Neural progenitor cell (in vitro differentiated cells): ENCODE measurements at regions not wholly inside any gene's neighbourhood (a gene's known extent, or its start where the extent isn't known, plus 50 kb on each side); places are given as distances from the start of the nearest gene placed in this dataset.

Source experiments
- DNase-seq: peaks from one replicate; pipeline ENCODE4 v3.0.0-alpha.2; 2016; ENCODE audit warnings: low spot score
- H2AFZ ChIP-seq: fragments of 200-600 bp; sonication (generic); replicated peaks from 2 replicates; pipeline ENCODE4 v1.6.1; 2016; ENCODE audit warnings: antibody characterized with exemption
- H3F3A ChIP-seq: fragments of 200-600 bp; sonication (generic); 2 replicates; pipeline ENCODE4 v1.6.1; 2016; ENCODE audit warnings: antibody characterized with exemption, low read depth
- H3K27ac ChIP-seq: fragments of 200-600 bp; sonication (generic); 2 replicates; pipeline ENCODE4 v1.5.1; 2016; ENCODE audit warnings: mild to moderate bottlenecking
- H3K27me3 ChIP-seq: fragments of 200-600 bp; sonication (generic); 2 replicates; pipeline ENCODE4 v1.6.1; 2016; ENCODE audit warnings: mild to moderate bottlenecking, moderate library complexity
- H3K36me3 ChIP-seq: fragments of 200-600 bp; sonication (generic); 2 replicates; pipeline ENCODE4 v1.5.1; 2016
- H3K4me1 ChIP-seq: fragments of 200-600 bp; sonication (generic); 2 replicates; pipeline ENCODE4 v1.6.1; 2016; ENCODE audit warnings: mixed run types
- H3K4me2 ChIP-seq: fragments of 200-600 bp; sonication (generic); 2 replicates; pipeline ENCODE4 v1.6.1; 2016
- H3K4me3 ChIP-seq: fragments of 200-600 bp; sonication (generic); 2 replicates; pipeline ENCODE4 v1.5.1; 2016
- H3K79me2 ChIP-seq: fragments of 200-600 bp; sonication (generic); 2 replicates; pipeline ENCODE4 v1.6.1; 2016; ENCODE audit warnings: low read depth
- H3K9ac ChIP-seq: fragments of 200-600 bp; sonication (generic); 2 replicates; pipeline ENCODE4 v1.6.1; 2016
- H3K9me3 ChIP-seq: fragments of 200-600 bp; sonication (generic); 2 replicates; pipeline ENCODE4 v1.5.1; 2016; ENCODE audit warnings: low read depth
- H4K20me1 ChIP-seq: fragments of 200-600 bp; sonication (generic); 2 replicates; pipeline ENCODE4 v1.6.1; 2016; ENCODE audit warnings: low read depth
- H3K27ac Mint-ChIP-seq: 3 replicates; pipeline ENCODE4 v1.8.0; 2021; ENCODE audit warnings: mixed read lengths
- H3K27me3 Mint-ChIP-seq: 2 replicates; pipeline ENCODE4 v1.8.0; 2022; ENCODE audit warnings: low read depth, mild to moderate bottlenecking, inconsistent platforms, moderate library complexity, mixed read lengths; ENCODE audit not compliant: insufficient read depth
- H3K36me3 Mint-ChIP-seq: 3 replicates; pipeline ENCODE4 v1.8.0; 2021; ENCODE audit warnings: mixed read lengths
- H3K4me1 Mint-ChIP-seq: 3 replicates; pipeline ENCODE4 v1.8.0; 2021; ENCODE audit warnings: mixed read lengths
- H3K4me3 Mint-ChIP-seq: 3 replicates; pipeline ENCODE4 v1.8.0; 2021; ENCODE audit warnings: mild to moderate bottlenecking, moderate library complexity, mixed read lengths
- H3K9me3 Mint-ChIP-seq: 3 replicates; pipeline ENCODE4 v1.8.0; 2020; ENCODE audit warnings: mixed read lengths
- CTCF ChIP-seq: fragments of 200-600 bp; sonication (generic); IDR thresholded peaks from 2 replicates; pipeline ENCODE4 v1.5.1; 2017; ENCODE audit warnings: antibody characterized with exemption, mild to moderate bottlenecking
- EZH2 ChIP-seq: fragments of 200-600 bp; sonication (generic); IDR thresholded peaks from 2 replicates; pipeline ENCODE4 v1.6.1; 2017; ENCODE audit warnings: antibody characterized with exemption, mild to moderate bottlenecking, moderate library complexity
- EZH2phosphoT487 ChIP-seq: fragments of 200-600 bp; sonication (generic); IDR thresholded peaks from 2 replicates; pipeline ENCODE4 v1.6.1; 2017; ENCODE audit warnings: antibody characterized with exemption

- Histone ChIP-seq H3K27me3 (no peaks in the 10 kb centered on the region), H3K4me2 (peak overlapping the region; percentile 7), H3K79me2 (no peaks in the 10 kb centered on the region), H3K9ac (no peak overlapping the region), H3K27ac (no peak overlapping the region), H3K4me1 (peaks cover 36% of the 10 kb centered on the region), H4K20me1 (no peaks in the 10 kb centered on the region), H3K9me3 (peaks cover 11% of the 10 kb centered on the region), H3K36me3 (peaks cover 14% of the 10 kb centered on the region), H2AFZ (no peak overlapping the region), H3K4me3 (no peak overlapping the region), H3F3A (peaks cover 18% of the 10 kb centered on the region)
- H3K27ac Mint-ChIP-seq, result no peak overlapping the region
- H3K4me3 Mint-ChIP-seq, result no peak overlapping the region
- DNase-seq, result no peak
- TF ChIP-seq CTCF (no peak), EZH2phosphoT487 (no peak), EZH2 (no peak)
- H3K9me3 Mint-ChIP-seq, result peaks cover 74% of the 10 kb centered on the region
- peaks cover 2% of the 10 kb centered on the region for H3K4me1 Mint-ChIP-seq
- H3K27me3 Mint-ChIP-seq, result no peaks in the 10 kb centered on the region
- H3K36me3 Mint-ChIP-seq, result peaks cover 56% of the 10 kb centered on the region
These were observed 277.2 kb downstream of the NEDD1 start for GRCh38 chr12:97184127-97184773.

GRCh38 chr12:97185567-97185966 lies 277.0 kb upstream of the RMST start:
- peaks cover 11% of the 10 kb centered on the region for H3K9me3 ChIP-seq
- H3K4me1 Mint-ChIP-seq, result peaks cover 14% of the 10 kb centered on the region

GRCh38 chr12:97194546-97194945 lies 268.1 kb upstream of the RMST start:
- H3K36me3 Mint-ChIP-seq, result peaks cover 25% of the 10 kb centered on the region
- Histone ChIP-seq H3K27ac (no peak overlapping the region), H3K9ac (no peak overlapping the region), H3F3A (peaks cover 10% of the 10 kb centered on the region), H3K4me2 (no peak overlapping the region), H2AFZ (no peak overlapping the region), H3K9me3 (peaks cover 7% of the 10 kb centered on the region), H3K27me3 (no peaks in the 10 kb centered on the region), H3K4me3 (no peak overlapping the region), H4K20me1 (no peaks in the 10 kb centered on the region), H3K4me1 (peaks cover 13% of the 10 kb centered on the region), H3K79me2 (no peaks in the 10 kb centered on the region), H3K36me3 (peaks cover 11% of the 10 kb centered on the region)
- DNase-seq, result no peak
- peak overlapping the region; percentile 23 for H3K27ac Mint-ChIP-seq
- peaks cover 2% of the 10 kb centered on the region for H3K27me3 Mint-ChIP-seq
- H3K4me3 Mint-ChIP-seq, result no peak overlapping the region
- peaks cover 56% of the 10 kb centered on the region for H3K9me3 Mint-ChIP-seq
- TF ChIP-seq EZH2 (no peak), EZH2phosphoT487 (no peak), CTCF (no peak)
- peaks cover 11% of the 10 kb centered on the region for H3K4me1 Mint-ChIP-seq

More at GRCh38 chr12:97185567-97185966, 277.0 kb upstream of the RMST start:
- H3K4me2 ChIP-seq, result no peak overlapping the region
- peaks cover 16% of the 10 kb centered on the region for H3K36me3 ChIP-seq
- H4K20me1 ChIP-seq, result no peaks in the 10 kb centered on the region
- peaks cover 43% of the 10 kb centered on the region for H3K4me1 ChIP-seq
- Mint-ChIP-seq H3K9me3 (peaks cover 67% of the 10 kb centered on the region), H3K27ac (no peak overlapping the region), H3K36me3 (peaks cover 53% of the 10 kb centered on the region), H3K4me3 (no peak overlapping the region), H3K27me3 (no peaks in the 10 kb centered on the region)
- no peaks in the 10 kb centered on the region for H3K79me2 ChIP-seq
- H3F3A ChIP-seq, result peaks cover 28% of the 10 kb centered on the region
- no peak overlapping the region for H2AFZ ChIP-seq
- no peak for TF ChIP-seq EZH2phosphoT487
- TF ChIP-seq EZH2, result no peak
- no peak for TF ChIP-seq CTCF
- no peaks in the 10 kb centered on the region for H3K27me3 ChIP-seq
- H3K27ac ChIP-seq, result no peak overlapping the region
- H3K4me3 ChIP-seq, result no peak overlapping the region
- no peak overlapping the region for H3K9ac ChIP-seq
- DNase-seq, result no peak
